ENCODE measurements at regions not wholly inside any gene's neighbourhood (a gene's known extent, or its start where the extent isn't known, plus 50 kb on each side); places are given as distances from the start of the nearest gene placed in this dataset.
"Not testable (repeated sequence)": the region's sequence is repeated elsewhere in the genome, so short reads cannot be mapped to it uniquely, and the experiment has no call there.

GRCh38 chr6:120363429-120363828 lies 970.9 kb downstream of the TBC1D32 start:
- no peak overlapping the region for H3K4me3 ChIP-seq (ENCODE audit: low read length)
- TF ChIP-seq EZH2phosphoT487 (IDR thresholded peaks at IDR 0.05; ENCODE audit: low read depth): no peak
- TF ChIP-seq, protein P1, sequence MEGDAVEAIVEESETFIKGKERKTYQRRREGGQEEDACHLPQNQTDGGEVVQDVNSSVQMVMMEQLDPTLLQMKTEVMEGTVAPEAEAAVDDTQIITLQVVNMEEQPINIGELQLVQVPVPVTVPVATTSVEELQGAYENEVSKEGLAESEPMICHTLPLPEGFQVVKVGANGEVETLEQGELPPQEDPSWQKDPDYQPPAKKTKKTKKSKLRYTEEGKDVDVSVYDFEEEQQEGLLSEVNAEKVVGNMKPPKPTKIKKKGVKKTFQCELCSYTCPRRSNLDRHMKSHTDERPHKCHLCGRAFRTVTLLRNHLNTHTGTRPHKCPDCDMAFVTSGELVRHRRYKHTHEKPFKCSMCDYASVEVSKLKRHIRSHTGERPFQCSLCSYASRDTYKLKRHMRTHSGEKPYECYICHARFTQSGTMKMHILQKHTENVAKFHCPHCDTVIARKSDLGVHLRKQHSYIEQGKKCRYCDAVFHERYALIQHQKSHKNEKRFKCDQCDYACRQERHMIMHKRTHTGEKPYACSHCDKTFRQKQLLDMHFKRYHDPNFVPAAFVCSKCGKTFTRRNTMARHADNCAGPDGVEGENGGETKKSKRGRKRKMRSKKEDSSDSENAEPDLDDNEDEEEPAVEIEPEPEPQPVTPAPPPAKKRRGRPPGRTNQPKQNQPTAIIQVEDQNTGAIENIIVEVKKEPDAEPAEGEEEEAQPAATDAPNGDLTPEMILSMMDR (IDR thresholded peaks at IDR 0.05; ENCODE audit: low read depth, low read length): no peak
- no peaks in the 10 kb centered on the region for H3K27me3 ChIP-seq (ENCODE audit: low read depth, low read length)
- H2AFZ ChIP-seq (ENCODE audit: low read depth, low read length): no peak overlapping the region
- H3K4me2 ChIP-seq (ENCODE audit: low read length): no peak overlapping the region
- H3K27ac ChIP-seq (ENCODE audit: low read length): no peak overlapping the region
- H3K79me2 ChIP-seq (ENCODE audit: low read length): no peaks in the 10 kb centered on the region
- H3K4me1 ChIP-seq (ENCODE audit: low read length): no peaks in the 10 kb centered on the region
- H3K36me3 ChIP-seq (replicated peaks; ENCODE audit: low read depth, low read length): no peaks in the 10 kb centered on the region
- H3K9ac ChIP-seq (ENCODE audit: low read length): no peak overlapping the region
- H4K20me1 ChIP-seq (ENCODE audit: insufficient read depth, low read length): no peaks in the 10 kb centered on the region
- no peaks in the 10 kb centered on the region for H3K9me3 ChIP-seq (ENCODE audit: insufficient read depth, low read length)

GRCh38 chr6:120358535-120358934 lies 975.7 kb downstream of the TBC1D32 start:
- not testable (repeated sequence) for H3K27ac ChIP-seq (ENCODE audit: low read length); H3K9me3 ChIP-seq (ENCODE audit: insufficient read depth, low read length); H4K20me1 ChIP-seq (ENCODE audit: insufficient read depth, low read length); H3K4me3 ChIP-seq (ENCODE audit: low read length); H3K4me1 ChIP-seq (ENCODE audit: low read length); H3K27me3 ChIP-seq (ENCODE audit: low read depth, low read length); H3K9ac ChIP-seq (ENCODE audit: low read length); H2AFZ ChIP-seq (ENCODE audit: low read depth, low read length); H3K36me3 ChIP-seq (replicated peaks; ENCODE audit: low read depth, low read length); H3K79me2 ChIP-seq (ENCODE audit: low read length); H3K4me2 ChIP-seq (ENCODE audit: low read length)

- TF ChIP-seq, protein P1 (IDR thresholded peaks at IDR 0.05; ENCODE audit: low read depth, low read length): no peak
Measured at GRCh38 chr6:120357447-120357846, 976.8 kb downstream of the TBC1D32 start.

GRCh38 chr6:120355822-120356221 lies 978.5 kb downstream of the TBC1D32 start:
- TF ChIP-seq, protein P1 (IDR thresholded peaks at IDR 0.05; ENCODE audit: low read depth, low read length): no peak
- no peak for TF ChIP-seq EZH2phosphoT487 (IDR thresholded peaks at IDR 0.05; ENCODE audit: low read depth)
- Histone ChIP-seq H3K79me2 (ENCODE audit: low read length) (no peaks in the 10 kb centered on the region), H3K4me1 (ENCODE audit: low read length) (no peaks in the 10 kb centered on the region), H3K27ac (ENCODE audit: low read length) (no peak overlapping the region), H4K20me1 (ENCODE audit: insufficient read depth, low read length) (no peaks in the 10 kb centered on the region), H3K4me2 (ENCODE audit: low read length) (no peak overlapping the region), H3K36me3 (replicated peaks; ENCODE audit: low read depth, low read length) (no peaks in the 10 kb centered on the region), H3K4me3 (ENCODE audit: low read length) (no peak overlapping the region), H3K9ac (ENCODE audit: low read length) (no peak overlapping the region), H3K27me3 (ENCODE audit: low read depth, low read length) (no peaks in the 10 kb centered on the region), H3K9me3 (ENCODE audit: insufficient read depth, low read length) (no peaks in the 10 kb centered on the region), H2AFZ (ENCODE audit: low read depth, low read length) (no peak overlapping the region)

More at GRCh38 chr6:120357447-120357846, 976.8 kb downstream of the TBC1D32 start:
- Histone ChIP-seq H3K9ac (ENCODE audit: low read length) (no peak overlapping the region), H3K4me2 (ENCODE audit: low read length) (no peak overlapping the region), H2AFZ (ENCODE audit: low read depth, low read length) (no peak overlapping the region), H3K36me3 (replicated peaks; ENCODE audit: low read depth, low read length) (no peaks in the 10 kb centered on the region), H3K4me3 (ENCODE audit: low read length) (no peak overlapping the region), H4K20me1 (ENCODE audit: insufficient read depth, low read length) (no peaks in the 10 kb centered on the region), H3K4me1 (ENCODE audit: low read length) (no peaks in the 10 kb centered on the region), H3K27ac (ENCODE audit: low read length) (no peak overlapping the region), H3K9me3 (ENCODE audit: insufficient read depth, low read length) (no peaks in the 10 kb centered on the region), H3K79me2 (ENCODE audit: low read length) (no peaks in the 10 kb centered on the region), H3K27me3 (ENCODE audit: low read depth, low read length) (no peaks in the 10 kb centered on the region)
